Loucy (cell line): ENCODE measurements at regions not wholly inside any gene's neighbourhood (a gene's known extent, or its start where the extent isn't known, plus 50 kb on each side); places are given as distances from the start of the nearest gene placed in this dataset.

Experiments
- H2AFZ ChIP-seq: fragments of 200-600 bp; sonication (generic); 2 replicates; pipeline ENCODE4 v1.6.0; 2016; ENCODE audit warnings: antibody characterized with exemption, mild to moderate bottlenecking, low read length, moderate library complexity
- H3F3A ChIP-seq: fragments of 200-600 bp; 2 replicates; pipeline ENCODE4 v1.6.0; 2016; ENCODE audit warnings: antibody characterized with exemption, low read depth, mild to moderate bottlenecking
- H3K27me3 ChIP-seq: fragments of 200-600 bp; sonication (generic); 2 replicates; pipeline ENCODE4 v1.6.1; 2014; ENCODE audit warnings: low read length, mild to moderate bottlenecking; ENCODE audit not compliant: insufficient read depth, poor library complexity, severe bottlenecking
- H3K36me3 ChIP-seq: fragments of 200-600 bp; sonication (generic); 2 replicates; pipeline ENCODE4 v1.6.1; 2016; ENCODE audit warnings: low read length; ENCODE audit not compliant: insufficient read depth
- H3K4me1 ChIP-seq: fragments of 200-600 bp; sonication (generic); 2 replicates; pipeline ENCODE4 v1.5.1; 2014; ENCODE audit warnings: low read length, mild to moderate bottlenecking; ENCODE audit not compliant: insufficient read depth, poor library complexity, severe bottlenecking
- H3K4me2 ChIP-seq: fragments of 200-600 bp; sonication (generic); 2 replicates; pipeline ENCODE4 v1.6.0; 2014; ENCODE audit warnings: antibody characterized with exemption, low read length, low read depth, mild to moderate bottlenecking; ENCODE audit not compliant: poor library complexity, severe bottlenecking
- H3K4me3 ChIP-seq: fragments of 200-600 bp; sonication (generic); 2 replicates; pipeline ENCODE4 v1.5.1; 2014; ENCODE audit warnings: low read length, mild to moderate bottlenecking, mixed read lengths; ENCODE audit not compliant: poor library complexity, severe bottlenecking
- H3K79me2 ChIP-seq: fragments of 200-600 bp; sonication (generic); 2 replicates; pipeline ENCODE4 v1.6.1; 2014; ENCODE audit warnings: low read length; ENCODE audit not compliant: insufficient read depth
- H3K9ac ChIP-seq: fragments of 200-600 bp; sonication (generic); 2 replicates; pipeline ENCODE4 v1.6.0; 2014; ENCODE audit warnings: mild to moderate bottlenecking, low read depth, low read length, moderate library complexity; ENCODE audit not compliant: poor library complexity, severe bottlenecking
- H3K9me2 ChIP-seq: fragments of 200-600 bp; sonication (generic); replicated peaks from 2 replicates; pipeline ENCODE4 v1.6.1; 2016; ENCODE audit warnings: low read depth, low read length, mixed read lengths
- H3K9me3 ChIP-seq: fragments of 200-600 bp; sonication (generic); 2 replicates; pipeline ENCODE4 v1.6.1; 2014; ENCODE audit warnings: mild to moderate bottlenecking, antibody characterized with exemption, low read length, low read depth; ENCODE audit not compliant: insufficient read depth
- H4K20me1 ChIP-seq: fragments of 200-600 bp; sonication (generic); 2 replicates; pipeline ENCODE4 v1.6.0; 2014; ENCODE audit warnings: antibody characterized with exemption, low read length, mild to moderate bottlenecking; ENCODE audit not compliant: insufficient read depth, poor library complexity, severe bottlenecking
- EZH2phosphoT487 ChIP-seq: fragments of 200-600 bp; IDR thresholded peaks from 2 replicates; pipeline ENCODE4 v1.6.1; 2018; ENCODE audit warnings: antibody characterized with exemption, mild to moderate bottlenecking, moderate library complexity, borderline replicate concordance
- TF ChIP-seq, protein P1 (sequence below): fragments of 200-600 bp; sonication (generic); conservative IDR thresholded peaks from 2 replicates; pipeline ENCODE4 v1.5.1; 2014; ENCODE audit warnings: mild to moderate bottlenecking, antibody characterized with exemption, low read length

DNA sequence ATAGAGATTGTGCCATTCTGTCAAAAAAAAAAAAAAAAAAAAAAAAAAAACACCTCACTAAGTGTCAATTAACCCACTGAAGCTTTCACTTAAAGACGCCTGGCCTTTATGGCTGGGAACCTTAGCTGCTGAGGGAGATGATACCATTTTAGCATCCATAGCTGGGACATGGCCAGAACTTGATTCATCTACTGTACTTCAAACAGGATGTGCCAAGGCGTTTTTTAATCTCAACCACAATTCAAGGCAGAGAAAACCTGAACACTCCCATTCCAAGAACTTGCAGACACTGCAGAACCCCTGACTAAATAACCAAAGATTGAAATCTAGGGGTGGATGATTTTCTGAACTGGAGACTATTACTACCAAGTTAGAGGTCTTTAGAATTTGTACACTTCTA is 996.6 kb downstream of the SORCS1 start:
- Histone ChIP-seq H3K27me3 (no peaks in the 10 kb centered on the region), H3K9me2 (no peaks in the 10 kb centered on the region), H3F3A (no peaks in the 10 kb centered on the region), H3K79me2 (no peaks in the 10 kb centered on the region), H3K4me2 (no peak overlapping the region), H3K4me3 (no peak overlapping the region), H3K9me3 (no peaks in the 10 kb centered on the region), H2AFZ (no peak overlapping the region), H4K20me1 (no peaks in the 10 kb centered on the region), H3K4me1 (no peaks in the 10 kb centered on the region), H3K9ac (no peak overlapping the region), H3K36me3 (no peaks in the 10 kb centered on the region)
- TF ChIP-seq EZH2phosphoT487 = no peak
- TF ChIP-seq, protein P1, sequence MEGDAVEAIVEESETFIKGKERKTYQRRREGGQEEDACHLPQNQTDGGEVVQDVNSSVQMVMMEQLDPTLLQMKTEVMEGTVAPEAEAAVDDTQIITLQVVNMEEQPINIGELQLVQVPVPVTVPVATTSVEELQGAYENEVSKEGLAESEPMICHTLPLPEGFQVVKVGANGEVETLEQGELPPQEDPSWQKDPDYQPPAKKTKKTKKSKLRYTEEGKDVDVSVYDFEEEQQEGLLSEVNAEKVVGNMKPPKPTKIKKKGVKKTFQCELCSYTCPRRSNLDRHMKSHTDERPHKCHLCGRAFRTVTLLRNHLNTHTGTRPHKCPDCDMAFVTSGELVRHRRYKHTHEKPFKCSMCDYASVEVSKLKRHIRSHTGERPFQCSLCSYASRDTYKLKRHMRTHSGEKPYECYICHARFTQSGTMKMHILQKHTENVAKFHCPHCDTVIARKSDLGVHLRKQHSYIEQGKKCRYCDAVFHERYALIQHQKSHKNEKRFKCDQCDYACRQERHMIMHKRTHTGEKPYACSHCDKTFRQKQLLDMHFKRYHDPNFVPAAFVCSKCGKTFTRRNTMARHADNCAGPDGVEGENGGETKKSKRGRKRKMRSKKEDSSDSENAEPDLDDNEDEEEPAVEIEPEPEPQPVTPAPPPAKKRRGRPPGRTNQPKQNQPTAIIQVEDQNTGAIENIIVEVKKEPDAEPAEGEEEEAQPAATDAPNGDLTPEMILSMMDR = no peak

DNA sequence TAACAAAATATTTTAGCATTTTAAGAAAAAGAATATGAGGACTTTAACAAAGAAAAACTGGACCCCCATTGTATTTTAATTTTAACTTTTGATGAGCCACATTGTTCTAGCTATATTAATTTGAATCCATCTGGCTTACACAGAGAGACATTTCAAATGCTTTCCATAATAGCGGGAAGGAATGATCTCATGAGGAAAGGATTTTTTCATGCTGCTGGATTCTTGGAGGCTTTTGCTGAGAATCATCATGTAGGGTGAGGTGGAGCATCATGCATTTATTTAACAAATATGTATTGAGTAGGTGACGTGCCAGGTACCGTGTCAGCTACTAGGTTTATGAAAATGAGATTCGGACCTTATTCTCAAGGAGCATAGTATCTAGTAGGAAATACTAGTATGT is 1006.3 kb downstream of the SORCS1 start:
- Histone ChIP-seq H3F3A (no peaks in the 10 kb centered on the region), H3K9me3 (no peaks in the 10 kb centered on the region), H4K20me1 (no peaks in the 10 kb centered on the region), H3K9ac (no peak overlapping the region), H3K9me2 (no peaks in the 10 kb centered on the region), H3K4me1 (no peaks in the 10 kb centered on the region), H3K36me3 (no peaks in the 10 kb centered on the region), H3K4me2 (no peak overlapping the region), H3K79me2 (no peaks in the 10 kb centered on the region), H3K27me3 (no peaks in the 10 kb centered on the region), H2AFZ (no peak overlapping the region), H3K4me3 (no peak overlapping the region)
- TF ChIP-seq, protein P1 = no peak
- no peak for TF ChIP-seq EZH2phosphoT487

DNA sequence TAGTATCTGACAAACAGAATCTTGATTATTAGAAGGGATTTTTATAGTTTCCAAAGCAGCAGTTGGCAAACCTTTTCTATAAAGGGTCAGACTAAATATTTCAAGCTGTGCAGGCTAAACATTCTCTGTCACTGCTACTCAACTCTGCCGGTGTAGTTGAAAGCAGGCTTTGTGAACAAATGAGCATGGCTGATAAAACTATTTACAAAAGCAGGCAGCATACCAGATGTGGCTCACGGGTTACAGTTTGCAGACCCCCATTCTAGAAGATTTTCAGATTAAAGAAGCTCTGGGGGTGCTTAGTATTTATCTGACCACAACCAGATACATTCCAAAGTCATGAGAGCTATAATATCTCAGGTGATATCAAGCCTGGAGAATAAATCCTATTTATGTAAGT is 1017.5 kb downstream of the SORCS1 start:
- H3K27me3 ChIP-seq = no peaks in the 10 kb centered on the region
- H3F3A ChIP-seq = no peaks in the 10 kb centered on the region
- no peak overlapping the region for H3K4me2 ChIP-seq
- TF ChIP-seq EZH2phosphoT487 = no peak
- TF ChIP-seq, protein P1 = no peak
- no peaks in the 10 kb centered on the region for H3K36me3 ChIP-seq
- H3K4me1 ChIP-seq = no peaks in the 10 kb centered on the region
- no peaks in the 10 kb centered on the region for H3K9me2 ChIP-seq
- H3K4me3 ChIP-seq = no peak overlapping the region
- no peak overlapping the region for H2AFZ ChIP-seq
- no peaks in the 10 kb centered on the region for H3K79me2 ChIP-seq
- no peaks in the 10 kb centered on the region for H4K20me1 ChIP-seq
- H3K9me3 ChIP-seq = no peaks in the 10 kb centered on the region; the same call in 1 of the 2 replicates
- H3K9ac ChIP-seq = no peak overlapping the region
